ENCODE measurements at regions not wholly inside any gene's neighbourhood (a gene's known extent, or its start where the extent isn't known, plus 50 kb on each side); places are given as distances from the start of the nearest gene placed in this dataset.

DNA sequence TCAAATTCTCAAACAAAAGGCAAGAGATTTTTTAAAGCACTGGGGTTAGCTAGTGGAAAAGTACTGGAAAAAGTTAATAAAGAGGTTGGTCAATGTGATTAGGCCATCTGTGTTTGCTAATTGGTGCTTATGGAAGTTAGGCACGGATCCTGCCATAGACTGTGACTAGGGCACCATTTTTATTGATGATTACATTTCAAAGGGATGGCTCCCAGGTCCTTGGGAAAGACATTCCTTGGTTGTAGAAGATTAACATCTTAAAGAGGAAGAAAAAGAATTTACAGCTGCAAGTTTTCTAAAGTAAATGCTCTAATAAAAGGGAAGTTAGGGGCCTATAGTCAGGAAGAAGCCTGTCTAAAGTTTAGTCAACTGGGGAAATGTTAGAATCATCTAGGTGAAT lies 1183.3 kb downstream of the DTWD2 start:
- POLR2A ChIA-PET: no interaction called here

DNA sequence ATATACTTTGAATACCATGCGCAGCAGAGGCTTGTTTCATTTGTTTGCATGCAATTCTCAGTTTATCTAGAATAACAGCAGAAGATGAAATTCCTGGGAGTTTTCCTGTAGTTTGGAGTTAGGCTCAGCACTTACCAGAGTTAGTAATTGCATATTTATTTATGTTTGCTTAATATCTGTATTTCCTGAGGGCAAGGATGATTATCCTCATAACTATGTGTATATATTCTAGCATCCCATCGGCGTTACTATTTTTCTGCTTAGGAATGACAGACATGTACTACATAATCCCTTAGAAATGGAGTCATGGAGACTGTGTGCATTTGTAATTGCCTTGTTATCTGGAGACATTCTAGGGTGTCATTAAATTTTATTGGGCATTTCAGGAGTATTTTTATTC lies 1184.8 kb downstream of the DTWD2 start:
- H3K4me1 ChIP-seq (ENCODE audit: control insufficient read depth, insufficient read depth, low read length): no peaks in the 10 kb centered on the region
- H3K27me3 ChIP-seq (replicated peaks in 1 of 2; ENCODE audit: control insufficient read depth in 2 of 2, insufficient read depth in 2 of 2, low read length in 1 of 2): no peaks in the 10 kb centered on the region
- H2AFZ ChIP-seq (ENCODE audit: control insufficient read depth, low read depth, low read length): no peak overlapping the region
- no TSS peak for BruUV-seq (replicated peaks)
- no peak overlapping the region for H3K9ac ChIP-seq (ENCODE audit: control insufficient read depth, insufficient read depth, low read length)
- TF ChIP-seq POU2F2 (IDR thresholded peaks at IDR 0.05; ENCODE audit: borderline replicate concordance, low read depth, low read length) (no peak), YY1 (IDR thresholded peaks at IDR 0.05; ENCODE audit: low read depth, low read length) (no peak)
- in situ Hi-C loops (cut with MboI): no loop called here
- intact Hi-C loops (cut with micrococcal nuclease; ENCODE audit: unreplicated experiment): no loop called here
- ChIA-PET RAD21 (ENCODE audit: unreplicated experiment) (no interaction called here), SMC1A (ENCODE audit: uncharacterized antibody, unreplicated experiment) (no interaction called here), CTCF (no interaction called here), POLR2A (no interaction called here)
- 61% methylated on average over 3 of the region's 3 CpGs for WGBS (ENCODE audit: insufficient coverage, insufficient replicate concordance, low lambda C conversion rate, missing lambda C conversion rate)
- ATAC-seq: no peak
- no peaks in the 10 kb centered on the region for H3K9me3 ChIP-seq (replicated peaks; ENCODE audit: control insufficient read depth, insufficient read depth, low read length)
- FAIRE-seq: no peak
- H3K36me3 ChIP-seq (ENCODE audit: control insufficient read depth in 2 of 2, insufficient read depth in 2 of 2, low read length in 1 of 2): no peaks in the 10 kb centered on the region
- no peaks in the 10 kb centered on the region for H4K20me1 ChIP-seq (ENCODE audit: control insufficient read depth, insufficient read depth)
- no peak overlapping the region for H3K4me3 ChIP-seq
- no peaks in the 10 kb centered on the region for H3K79me2 ChIP-seq (ENCODE audit: control insufficient read depth, insufficient read depth, low read length)
- no peak overlapping the region for H3K4me2 ChIP-seq (ENCODE audit: control insufficient read depth, insufficient read depth)
- DNase-seq (ENCODE audit: low read depth, low spot score): no peak
- no peak overlapping the region for H3K27ac ChIP-seq (ENCODE audit: control insufficient read depth, insufficient read depth)

More for the DNA sequence above, 1183.3 kb downstream of the DTWD2 start:
- H3K27me3 ChIP-seq (replicated peaks in 1 of 2; ENCODE audit: control insufficient read depth in 2 of 2, insufficient read depth in 2 of 2, low read length in 1 of 2): no peaks in the 10 kb centered on the region
- H4K20me1 ChIP-seq (ENCODE audit: control insufficient read depth, insufficient read depth): no peaks in the 10 kb centered on the region
- WGBS (ENCODE audit: insufficient coverage, insufficient replicate concordance, low lambda C conversion rate, missing lambda C conversion rate): 0% methylated on average over 1 of the region's 1 CpG
- in situ Hi-C loops (cut with MboI): no loop called here
- no peak overlapping the region for H3K27ac ChIP-seq (ENCODE audit: control insufficient read depth, insufficient read depth)
- intact Hi-C loops (cut with micrococcal nuclease; ENCODE audit: unreplicated experiment): no loop called here
- no peaks in the 10 kb centered on the region for H3K36me3 ChIP-seq (ENCODE audit: control insufficient read depth in 2 of 2, insufficient read depth in 2 of 2, low read length in 1 of 2)
- no peak overlapping the region for H3K4me2 ChIP-seq (ENCODE audit: control insufficient read depth, insufficient read depth)
- ATAC-seq (no peak), FAIRE-seq (no peak), DNase-seq (ENCODE audit: low read depth, low spot score) (no peak)
- H3K9ac ChIP-seq (ENCODE audit: control insufficient read depth, insufficient read depth, low read length): no peak overlapping the region
- SMC1A ChIA-PET (ENCODE audit: uncharacterized antibody, unreplicated experiment): no interaction called here
- H3K9me3 ChIP-seq (replicated peaks; ENCODE audit: control insufficient read depth, insufficient read depth, low read length): no peaks in the 10 kb centered on the region
- no TSS peak for BruUV-seq (replicated peaks)
- CTCF ChIA-PET: no interaction called here
- TF ChIP-seq NR2C2 (IDR thresholded peaks at IDR 0.05; ENCODE audit: borderline replicate concordance, control insufficient read depth, insufficient read length, low read depth) (no peak), NR2F1 (conservative IDR thresholded peaks at IDR 0.05) (no peak), ZNF622 (IDR thresholded peaks at IDR 0.05) (no peak), YBX1 (IDR thresholded peaks at IDR 0.05) (no peak)
- H3K79me2 ChIP-seq (ENCODE audit: control insufficient read depth, insufficient read depth, low read length): no peaks in the 10 kb centered on the region
- no peak overlapping the region for H3K4me3 ChIP-seq
- H3K4me1 ChIP-seq (ENCODE audit: control insufficient read depth, insufficient read depth, low read length): no peaks in the 10 kb centered on the region
- no peak overlapping the region for H2AFZ ChIP-seq (ENCODE audit: control insufficient read depth, low read depth, low read length)
- RAD21 ChIA-PET (ENCODE audit: unreplicated experiment): no interaction called here

Data from GM12878 (cell line).